Kidney (tissue), 13 donors: ENCODE measurements at regions not wholly inside any gene's neighbourhood (a gene's known extent, or its start where the extent isn't known, plus 50 kb on each side); places are given as distances from the start of the nearest gene placed in this dataset.

Experiments used
- DNase-seq, 5 donors: peaks; one replicate each; pipeline ENCODE4 v3.0.0-alpha.2; 2013 to 2020
- FAIRE-seq: peaks from 2 replicates; lab custom pipeline; 2012; peaks lifted over from hg19 to GRCh38; lab: Jason Lieb, UNC
- H3K27ac ChIP-seq, 2 donors: one replicate each; pipeline ENCODE4 v1.7.0; 2013; ENCODE audit warnings: low read depth in 2 of 2, low read length in 2 of 2, inconsistent platforms in 1 of 2
- H3K27me3 ChIP-seq: one replicate; pipeline ENCODE4 v1.7.1; 2013; ENCODE audit warnings: low read length, inconsistent platforms; ENCODE audit not compliant: control insufficient read depth, insufficient read depth
- H3K36me3 ChIP-seq, 3 donors: one replicate each; pipeline versions ENCODE4 v1.7.0 to v1.7.1; 2013; ENCODE audit warnings: low read length in 3 of 3, control low read depth in 1 of 3, inconsistent platforms in 1 of 3; ENCODE audit not compliant: insufficient read depth in 3 of 3, control insufficient read depth in 2 of 3
- H3K4me1 ChIP-seq, 3 donors: one replicate each; pipeline versions ENCODE4 v1.7.0 to v1.7.1; 2013; ENCODE audit warnings: low read length in 3 of 3, inconsistent platforms in 1 of 3, low read depth in 1 of 3; ENCODE audit not compliant: control insufficient read depth in 2 of 3, insufficient read depth in 2 of 3
- H3K4me3 ChIP-seq, 3 donors: one replicate each; pipeline versions ENCODE4 v1.7.0 to v1.8.1; 2013; ENCODE audit warnings: low read length in 3 of 3, control low read depth in 1 of 3, inconsistent platforms in 1 of 3
- H3K9ac ChIP-seq, 3 donors: one replicate each; pipeline versions ENCODE4 v1.7.0 to v1.7.1; 2013; ENCODE audit warnings: low read length in 3 of 3, control low read depth in 1 of 3, inconsistent platforms in 1 of 3
- H3K9me3 ChIP-seq, 3 donors: one replicate each; pipeline versions ENCODE4 v1.7.0 to v1.7.1; 2013; ENCODE audit warnings: low read length in 3 of 3, control low read depth in 1 of 3, inconsistent platforms in 1 of 3; ENCODE audit not compliant: control insufficient read depth in 2 of 3, insufficient read depth in 1 of 3
- CTCF ChIP-seq: IDR thresholded peaks from 3 replicates; pipeline ENCODE4 v1.5.1; 2012; ENCODE audit warnings: mild to moderate bottlenecking, moderate library complexity, borderline replicate concordance; ENCODE audit not compliant: insufficient read depth; ENCODE audit errors: extremely low read depth
- intact Hi-C: fragments of 100-400 bp; cut with DNase I; formaldehyde crosslinking; loops from one replicate; pipeline ENCODE4 v1.11.1; 2022
- donor health status: control.
- donor health status: control.
- donor health status: control.
- donor health status: control.
- donor health status: control.
- donor health status: DM: yes; HTN: yes; CAD: no.
- donor health status: Normal renal cell carcinoma (clear cell type).

GRCh38 chr2:240206630-240207029 is 66.2 kb upstream of the OTOS start:
- peaks cover 0 to 3% (median 0%) of the 10 kb centered on the region in 3 donors for H3K4me1 ChIP-seq
- intact Hi-C loops, result no loop called here
- no peak for FAIRE-seq
- H3K27me3 ChIP-seq, result no peaks in the 10 kb centered on the region
- H3K4me3 ChIP-seq, result no peak overlapping the region
- no peak overlapping the region for H3K27ac ChIP-seq
- H3K36me3 ChIP-seq, result no peaks in the 10 kb centered on the region
- no peak for TF ChIP-seq CTCF
- H3K9me3 ChIP-seq, result no peaks in the 10 kb centered on the region
- DNase-seq, result no peak
- H3K9ac ChIP-seq, result no peak overlapping the region

GRCh38 chr2:240207661-240208060 is 67.2 kb upstream of the OTOS start:
- Histone ChIP-seq H3K36me3 (no peaks in the 10 kb centered on the region), H3K9me3 (no peaks in the 10 kb centered on the region), H3K27me3 (no peaks in the 10 kb centered on the region), H3K4me1 (peaks cover 0 to 3% (median 0%) of the 10 kb centered on the region in 3 donors), H3K27ac (no peak overlapping the region), H3K4me3 (no peak overlapping the region), H3K9ac (no peak overlapping the region)
- TF ChIP-seq CTCF, result no peak
- DNase-seq, result peak in 1 of 5 donors; percentile 30
- intact Hi-C loops, result no loop called here
- FAIRE-seq, result no peak

- TF ChIP-seq CTCF, result no peak
- no peaks in the 10 kb centered on the region for H3K36me3 ChIP-seq
- DNase-seq (peak in 1 of 5 donors; percentile 15), FAIRE-seq (no peak)
- H3K9ac ChIP-seq, result no peak overlapping the region
- H3K4me1 ChIP-seq, result peaks cover 0 to 3% (median 0%) of the 10 kb centered on the region in 3 donors
- H3K27ac ChIP-seq, result no peak overlapping the region
- no peaks in the 10 kb centered on the region for H3K9me3 ChIP-seq
- H3K27me3 ChIP-seq, result no peaks in the 10 kb centered on the region
- intact Hi-C loops, result no loop called here
- H3K4me3 ChIP-seq, result no peak overlapping the region
Observed at GRCh38 chr2:240208096-240208495, 67.6 kb upstream of the OTOS start.

- no peak for FAIRE-seq
- Histone ChIP-seq H3K4me1 (no peaks in the 10 kb centered on the region), H3K27ac (no peak overlapping the region), H3K27me3 (no peaks in the 10 kb centered on the region), H3K36me3 (no peaks in the 10 kb centered on the region), H3K9ac (no peak overlapping the region), H3K4me3 (no peak overlapping the region), H3K9me3 (no peaks in the 10 kb centered on the region)
- intact Hi-C loops, result no loop called here
- DNase-seq, result peak in 1 of 5 donors; percentile 36
- no peak for TF ChIP-seq CTCF
Observed at GRCh38 chr2:240208631-240209211, 68.3 kb upstream of the OTOS start.
